ENCODE measurements at regions not wholly inside any gene's neighbourhood (a gene's known extent, or its start where the extent isn't known, plus 50 kb on each side); places are given as distances from the start of the nearest gene placed in this dataset.

DNA sequence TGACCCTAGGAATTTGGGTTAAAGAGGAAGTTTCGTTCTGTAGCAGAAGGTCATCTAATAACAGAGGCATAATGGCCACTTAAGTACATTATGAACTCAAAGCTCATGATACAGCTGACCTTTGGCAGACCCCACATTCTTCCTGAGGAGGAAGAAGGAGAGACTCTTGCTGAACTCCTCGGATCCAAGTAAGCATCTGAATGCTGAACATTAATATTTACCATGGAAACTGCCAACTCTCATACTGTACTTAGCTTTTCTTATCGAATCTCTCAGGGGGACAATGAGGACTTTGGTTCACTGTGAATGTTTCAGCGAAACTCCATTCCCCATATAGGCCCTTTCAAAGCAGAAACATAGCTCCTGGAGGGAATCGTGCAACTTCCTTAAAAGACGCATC lies 781.4 kb upstream of the GYPC start:
- ATAC-seq (no peak), FAIRE-seq (no peak), DNase-seq (ENCODE audit: low read depth, low spot score) (no peak)
- 30% methylated on average over 6 of the region's 6 CpGs for WGBS (ENCODE audit: insufficient coverage, insufficient replicate concordance, low lambda C conversion rate, missing lambda C conversion rate)
- Histone ChIP-seq H3K9ac (ENCODE audit: control insufficient read depth, insufficient read depth, low read length) (no peak overlapping the region), H3K4me1 (ENCODE audit: control insufficient read depth, insufficient read depth, low read length) (no peaks in the 10 kb centered on the region), H3K27ac (ENCODE audit: control insufficient read depth, insufficient read depth) (no peak overlapping the region), H3K27me3 (replicated peaks in 1 of 2; ENCODE audit: control insufficient read depth in 2 of 2, insufficient read depth in 2 of 2, low read length in 1 of 2) (no peaks in the 10 kb centered on the region), H2AFZ (ENCODE audit: control insufficient read depth, low read depth, low read length) (no peak overlapping the region), H3K4me2 (ENCODE audit: control insufficient read depth, insufficient read depth) (no peak overlapping the region), H3K4me3 (no peak overlapping the region), H3K9me3 (replicated peaks; ENCODE audit: control insufficient read depth, insufficient read depth, low read length) (no peaks in the 10 kb centered on the region), H3K79me2 (ENCODE audit: control insufficient read depth, insufficient read depth, low read length) (no peaks in the 10 kb centered on the region), H3K36me3 (ENCODE audit: control insufficient read depth in 2 of 2, insufficient read depth in 2 of 2, low read length in 1 of 2) (no peaks in the 10 kb centered on the region), H4K20me1 (ENCODE audit: control insufficient read depth, insufficient read depth) (no peaks in the 10 kb centered on the region)
- POLR2A ChIA-PET: no interaction called here
- intact Hi-C loops (cut with micrococcal nuclease; ENCODE audit: unreplicated experiment) (no loop called here), in situ Hi-C loops (cut with MboI) (no loop called here)
- BruUV-seq (replicated peaks): no TSS peak
- TF ChIP-seq MYB (IDR thresholded peaks at IDR 0.05; ENCODE audit: borderline replicate concordance, low read depth, low read length) (no peak), POLR2A (IDR thresholded peaks at IDR 0.05; ENCODE audit: low read depth, low read length) (no peak), EP300 (IDR thresholded peaks at IDR 0.05; ENCODE audit: borderline replicate concordance in 1 of 2, control insufficient read depth in 1 of 2, low read depth in 2 of 2, low read length in 2 of 2) (no peak)
- TF ChIP-seq, protein P1, sequence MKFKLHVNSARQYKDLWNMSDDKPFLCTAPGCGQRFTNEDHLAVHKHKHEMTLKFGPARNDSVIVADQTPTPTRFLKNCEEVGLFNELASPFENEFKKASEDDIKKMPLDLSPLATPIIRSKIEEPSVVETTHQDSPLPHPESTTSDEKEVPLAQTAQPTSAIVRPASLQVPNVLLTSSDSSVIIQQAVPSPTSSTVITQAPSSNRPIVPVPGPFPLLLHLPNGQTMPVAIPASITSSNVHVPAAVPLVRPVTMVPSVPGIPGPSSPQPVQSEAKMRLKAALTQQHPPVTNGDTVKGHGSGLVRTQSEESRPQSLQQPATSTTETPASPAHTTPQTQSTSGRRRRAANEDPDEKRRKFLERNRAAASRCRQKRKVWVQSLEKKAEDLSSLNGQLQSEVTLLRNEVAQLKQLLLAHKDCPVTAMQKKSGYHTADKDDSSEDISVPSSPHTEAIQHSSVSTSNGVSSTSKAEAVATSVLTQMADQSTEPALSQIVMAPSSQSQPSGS (IDR thresholded peaks at IDR 0.05; ENCODE audit: low read length): no peak
- CTCF ChIA-PET: no interaction called here
- SMC1A ChIA-PET (ENCODE audit: uncharacterized antibody, unreplicated experiment): interaction anchor here (0.6 kb wide), 1 partner anchor 1061 kb away, joined by 3 read pairs; no protein-coding TSS in a partner anchor
- RAD21 ChIA-PET (ENCODE audit: unreplicated experiment): no interaction called here

DNA sequence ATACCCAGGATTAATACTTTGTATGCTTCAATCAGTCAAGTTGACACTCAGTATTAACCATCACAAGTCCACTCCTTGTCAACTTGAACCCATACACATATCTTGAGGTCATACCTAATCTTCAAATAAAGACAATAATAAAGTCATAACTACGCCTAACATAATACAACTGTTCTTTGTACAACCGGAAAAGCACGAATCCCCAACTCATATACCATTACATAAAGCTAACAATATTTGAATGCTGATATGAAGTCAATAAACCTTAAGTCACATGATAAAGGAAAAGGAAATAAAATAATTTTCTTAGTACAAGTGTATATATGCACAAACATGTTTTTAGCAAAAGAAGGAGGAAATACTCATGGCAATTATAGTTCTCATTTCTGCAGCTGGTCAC lies 770.6 kb upstream of the GYPC start:
- FAIRE-seq (no peak), ATAC-seq (no peak), DNase-seq (ENCODE audit: low read depth, low spot score) (no peak)
- Histone ChIP-seq H3K79me2 (ENCODE audit: control insufficient read depth, insufficient read depth, low read length) (no peaks in the 10 kb centered on the region), H3K9me3 (replicated peaks; ENCODE audit: control insufficient read depth, insufficient read depth, low read length) (no peaks in the 10 kb centered on the region; the same call in 2 of the 3 replicates), H4K20me1 (ENCODE audit: control insufficient read depth, insufficient read depth) (no peaks in the 10 kb centered on the region), H3K4me1 (ENCODE audit: control insufficient read depth, insufficient read depth, low read length) (no peaks in the 10 kb centered on the region), H3K36me3 (ENCODE audit: control insufficient read depth in 2 of 2, insufficient read depth in 2 of 2, low read length in 1 of 2) (no peaks in the 10 kb centered on the region), H3K9ac (ENCODE audit: control insufficient read depth, insufficient read depth, low read length) (no peak overlapping the region), H3K27ac (ENCODE audit: control insufficient read depth, insufficient read depth) (no peak overlapping the region), H3K27me3 (replicated peaks in 1 of 2; ENCODE audit: control insufficient read depth in 2 of 2, insufficient read depth in 2 of 2, low read length in 1 of 2) (no peaks in the 10 kb centered on the region), H3K4me2 (ENCODE audit: control insufficient read depth, insufficient read depth) (no peak overlapping the region), H3K4me3 (no peak overlapping the region), H2AFZ (ENCODE audit: control insufficient read depth, low read depth, low read length) (no peak overlapping the region)
- POLR2A ChIA-PET: interaction anchor here (0.5 kb wide), 1 partner anchor 807 kb away, joined by 6 read pairs; no protein-coding TSS in a partner anchor
- no TSS peak for BruUV-seq (replicated peaks)
- intact Hi-C loops (cut with micrococcal nuclease; ENCODE audit: unreplicated experiment): no loop called here
- in situ Hi-C loops (cut with MboI): no loop called here
- SMC1A ChIA-PET (ENCODE audit: uncharacterized antibody, unreplicated experiment): no interaction called here
- WGBS (ENCODE audit: insufficient coverage, insufficient replicate concordance, low lambda C conversion rate, missing lambda C conversion rate): 38% methylated on average over 3 of the region's 3 CpGs
- RAD21 ChIA-PET (ENCODE audit: unreplicated experiment): no interaction called here
- CTCF ChIA-PET: no interaction called here
- no peak for TF ChIP-seq TCF3 (IDR thresholded peaks at IDR 0.05; ENCODE audit: borderline replicate concordance, insufficient read depth, low read depth, low read length)
- no peak for TF ChIP-seq MEF2A (IDR thresholded peaks at IDR 0.05; ENCODE audit: insufficient read depth, low read depth, low read length)
- no peak for TF ChIP-seq TCF12 (IDR thresholded peaks at IDR 0.05; ENCODE audit: low read depth, low read length)
- TF ChIP-seq SMAD5 (IDR thresholded peaks at IDR 0.05; ENCODE audit: low read depth): no peak
- no peak for TF ChIP-seq STAT3 (IDR thresholded peaks at IDR 0.05; ENCODE audit: low read depth, low read length)
- TF ChIP-seq, protein P2, sequence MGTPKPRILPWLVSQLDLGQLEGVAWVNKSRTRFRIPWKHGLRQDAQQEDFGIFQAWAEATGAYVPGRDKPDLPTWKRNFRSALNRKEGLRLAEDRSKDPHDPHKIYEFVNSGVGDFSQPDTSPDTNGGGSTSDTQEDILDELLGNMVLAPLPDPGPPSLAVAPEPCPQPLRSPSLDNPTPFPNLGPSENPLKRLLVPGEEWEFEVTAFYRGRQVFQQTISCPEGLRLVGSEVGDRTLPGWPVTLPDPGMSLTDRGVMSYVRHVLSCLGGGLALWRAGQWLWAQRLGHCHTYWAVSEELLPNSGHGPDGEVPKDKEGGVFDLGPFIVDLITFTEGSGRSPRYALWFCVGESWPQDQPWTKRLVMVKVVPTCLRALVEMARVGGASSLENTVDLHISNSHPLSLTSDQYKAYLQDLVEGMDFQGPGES (IDR thresholded peaks at IDR 0.05): no peak
- no peak for TF ChIP-seq PML (IDR thresholded peaks at IDR 0.05; ENCODE audit: low read length)
- no peak for TF ChIP-seq MEF2B (IDR thresholded peaks at IDR 0.05; ENCODE audit: partially characterized antibody, poor library complexity, severe bottlenecking)
- no peak for TF ChIP-seq HCFC1 (IDR thresholded peaks at IDR 0.05; ENCODE audit: low read length)
- no peak for TF ChIP-seq ASH2L (IDR thresholded peaks at IDR 0.05; ENCODE audit: borderline replicate concordance, low read depth)

Data from GM12878 (cell line).